ENCODE measurements at regions not wholly inside any gene's neighbourhood (a gene's known extent, or its start where the extent isn't known, plus 50 kb on each side); places are given as distances from the start of the nearest gene placed in this dataset.
"Not testable (repeated sequence)": the region's sequence is repeated elsewhere in the genome, so short reads cannot be mapped to it uniquely, and the experiment has no call there.

- DNase-seq (ENCODE audit: low read depth) = not testable (repeated sequence)
Observed at GRCh38 chr12:39699079-39699478, 79.5 kb upstream of the ABCD2 start.

- DNase-seq (ENCODE audit: low read depth) = no peak
Observed at GRCh38 chr12:39697108-39697507, 77.5 kb upstream of the ABCD2 start.

- no peak for DNase-seq (ENCODE audit: low read depth)
Observed at GRCh38 chr12:39692258-39692853, 72.8 kb upstream of the ABCD2 start.

- no peak for DNase-seq (ENCODE audit: low read depth)
Observed at GRCh38 chr12:39685854-39686657, 66.5 kb upstream of the ABCD2 start.

- DNase-seq (ENCODE audit: low read depth) = no peak
Observed at GRCh38 chr12:39682689-39683477, 63.3 kb upstream of the ABCD2 start.

GRCh38 chr12:39675263-39675662 lies 55.7 kb upstream of the ABCD2 start:
- DNase-seq (ENCODE audit: low read depth) = no peak

- DNase-seq (ENCODE audit: low read depth) = no peak
Observed at GRCh38 chr12:39672976-39673375, 53.4 kb upstream of the ABCD2 start.

GRCh38 chr12:39671898-39672875 lies 52.6 kb upstream of the ABCD2 start:
- no peak for DNase-seq (ENCODE audit: low read depth)

GRCh38 chr12:39669539-39669938 lies 49.9 kb upstream of the ABCD2 start:
- DNase-seq (ENCODE audit: low read depth) = peak; percentile 9

Measured in activated T-cell treated with anti-CD3 and anti-CD28 coated beads for 1 hour (primary cell).